ENCODE measurements at regions not wholly inside any gene's neighbourhood (a gene's known extent, or its start where the extent isn't known, plus 50 kb on each side); places are given as distances from the start of the nearest gene placed in this dataset.

DNA sequence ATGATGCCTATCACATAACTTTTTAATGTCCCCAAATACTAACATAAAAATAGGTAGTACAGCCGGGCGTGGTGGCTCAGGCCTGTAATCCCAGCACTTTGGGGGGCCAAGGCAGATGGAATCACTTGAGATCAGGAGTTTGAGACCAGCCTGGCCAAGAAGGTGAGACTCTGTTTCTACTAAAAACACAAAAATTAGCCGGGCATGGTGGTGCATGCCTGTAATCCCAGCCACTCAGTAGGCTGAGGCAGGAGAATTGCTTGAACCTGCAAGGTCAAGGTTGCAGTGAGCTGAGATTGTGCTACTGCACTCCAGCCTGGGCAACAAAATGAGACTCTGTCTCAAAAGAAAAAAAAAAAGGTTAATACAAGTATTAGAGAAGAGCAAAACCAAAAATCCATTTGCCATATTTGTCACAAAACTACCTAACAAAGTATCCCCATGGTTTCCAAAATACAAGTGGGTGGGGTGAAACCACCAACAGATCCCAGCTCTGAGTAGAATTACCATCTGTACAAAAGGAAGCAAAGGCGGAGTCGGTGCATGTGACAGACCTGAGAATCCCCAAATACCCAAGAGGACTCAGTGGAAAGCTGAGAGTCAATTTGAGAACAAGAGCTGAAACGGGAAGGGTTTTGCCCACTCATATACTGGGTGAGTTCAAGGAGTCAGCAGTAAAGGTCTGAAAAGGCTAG lies 113.2 kb downstream of the TOMM20 start:
- no peak for ATAC-seq
- no TSS peak for BruUV-seq (replicated peaks)
- in situ Hi-C loops (cut with HindIII; ENCODE audit: low pct_unique_long_range_greater_than_20kb, low sequenced_read_pairs) (no loop called here), intact Hi-C loops (cut with micrococcal nuclease; ENCODE audit: unreplicated experiment) (no loop called here)
- POLR2A ChIA-PET: no interaction called here
- CTCF ChIA-PET: no interaction called here
- Histone ChIP-seq H3K4me3 (ENCODE audit: low read depth in 2 of 2, low read length in 2 of 2) (no peak overlapping the region), H3K4me1 (ENCODE audit: control insufficient read depth, insufficient read depth, low read length) (peaks cover 15% of the 10 kb centered on the region), H3K36me3 (ENCODE audit: control insufficient read depth, insufficient read depth, low read length) (no peaks in the 10 kb centered on the region), H3K27ac (ENCODE audit: low read length) (peak overlapping the region; percentile 82), H3K9me3 (ENCODE audit: control insufficient read depth, insufficient read depth, low read depth, low read length) (no peaks in the 10 kb centered on the region), H3K27me3 (ENCODE audit: control insufficient read depth, insufficient read depth, low read length) (no peaks in the 10 kb centered on the region)
- TF ChIP-seq POLR2AphosphoS5 (IDR thresholded peaks at IDR 0.05; ENCODE audit: low read depth, low read length) (no peak), SIN3A (IDR thresholded peaks at IDR 0.05; ENCODE audit: borderline replicate concordance, insufficient read depth, low read depth, low read length) (no peak), TCF7L2 (IDR thresholded peaks at IDR 0.05; ENCODE audit: low read depth, low read length) (no peak)
- TF ChIP-seq, protein P1, sequence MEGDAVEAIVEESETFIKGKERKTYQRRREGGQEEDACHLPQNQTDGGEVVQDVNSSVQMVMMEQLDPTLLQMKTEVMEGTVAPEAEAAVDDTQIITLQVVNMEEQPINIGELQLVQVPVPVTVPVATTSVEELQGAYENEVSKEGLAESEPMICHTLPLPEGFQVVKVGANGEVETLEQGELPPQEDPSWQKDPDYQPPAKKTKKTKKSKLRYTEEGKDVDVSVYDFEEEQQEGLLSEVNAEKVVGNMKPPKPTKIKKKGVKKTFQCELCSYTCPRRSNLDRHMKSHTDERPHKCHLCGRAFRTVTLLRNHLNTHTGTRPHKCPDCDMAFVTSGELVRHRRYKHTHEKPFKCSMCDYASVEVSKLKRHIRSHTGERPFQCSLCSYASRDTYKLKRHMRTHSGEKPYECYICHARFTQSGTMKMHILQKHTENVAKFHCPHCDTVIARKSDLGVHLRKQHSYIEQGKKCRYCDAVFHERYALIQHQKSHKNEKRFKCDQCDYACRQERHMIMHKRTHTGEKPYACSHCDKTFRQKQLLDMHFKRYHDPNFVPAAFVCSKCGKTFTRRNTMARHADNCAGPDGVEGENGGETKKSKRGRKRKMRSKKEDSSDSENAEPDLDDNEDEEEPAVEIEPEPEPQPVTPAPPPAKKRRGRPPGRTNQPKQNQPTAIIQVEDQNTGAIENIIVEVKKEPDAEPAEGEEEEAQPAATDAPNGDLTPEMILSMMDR (IDR thresholded peaks at IDR 0.05): no peak
- TF ChIP-seq, protein P2, sequence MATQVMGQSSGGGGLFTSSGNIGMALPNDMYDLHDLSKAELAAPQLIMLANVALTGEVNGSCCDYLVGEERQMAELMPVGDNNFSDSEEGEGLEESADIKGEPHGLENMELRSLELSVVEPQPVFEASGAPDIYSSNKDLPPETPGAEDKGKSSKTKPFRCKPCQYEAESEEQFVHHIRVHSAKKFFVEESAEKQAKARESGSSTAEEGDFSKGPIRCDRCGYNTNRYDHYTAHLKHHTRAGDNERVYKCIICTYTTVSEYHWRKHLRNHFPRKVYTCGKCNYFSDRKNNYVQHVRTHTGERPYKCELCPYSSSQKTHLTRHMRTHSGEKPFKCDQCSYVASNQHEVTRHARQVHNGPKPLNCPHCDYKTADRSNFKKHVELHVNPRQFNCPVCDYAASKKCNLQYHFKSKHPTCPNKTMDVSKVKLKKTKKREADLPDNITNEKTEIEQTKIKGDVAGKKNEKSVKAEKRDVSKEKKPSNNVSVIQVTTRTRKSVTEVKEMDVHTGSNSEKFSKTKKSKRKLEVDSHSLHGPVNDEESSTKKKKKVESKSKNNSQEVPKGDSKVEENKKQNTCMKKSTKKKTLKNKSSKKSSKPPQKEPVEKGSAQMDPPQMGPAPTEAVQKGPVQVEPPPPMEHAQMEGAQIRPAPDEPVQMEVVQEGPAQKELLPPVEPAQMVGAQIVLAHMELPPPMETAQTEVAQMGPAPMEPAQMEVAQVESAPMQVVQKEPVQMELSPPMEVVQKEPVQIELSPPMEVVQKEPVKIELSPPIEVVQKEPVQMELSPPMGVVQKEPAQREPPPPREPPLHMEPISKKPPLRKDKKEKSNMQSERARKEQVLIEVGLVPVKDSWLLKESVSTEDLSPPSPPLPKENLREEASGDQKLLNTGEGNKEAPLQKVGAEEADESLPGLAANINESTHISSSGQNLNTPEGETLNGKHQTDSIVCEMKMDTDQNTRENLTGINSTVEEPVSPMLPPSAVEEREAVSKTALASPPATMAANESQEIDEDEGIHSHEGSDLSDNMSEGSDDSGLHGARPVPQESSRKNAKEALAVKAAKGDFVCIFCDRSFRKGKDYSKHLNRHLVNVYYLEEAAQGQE (IDR thresholded peaks at IDR 0.05; ENCODE audit: insufficient read depth in 1 of 2, low read depth in 2 of 2, low read length in 1 of 2): no peak
- DNase-seq (ENCODE audit: low read depth, low spot score): no peak

DNA sequence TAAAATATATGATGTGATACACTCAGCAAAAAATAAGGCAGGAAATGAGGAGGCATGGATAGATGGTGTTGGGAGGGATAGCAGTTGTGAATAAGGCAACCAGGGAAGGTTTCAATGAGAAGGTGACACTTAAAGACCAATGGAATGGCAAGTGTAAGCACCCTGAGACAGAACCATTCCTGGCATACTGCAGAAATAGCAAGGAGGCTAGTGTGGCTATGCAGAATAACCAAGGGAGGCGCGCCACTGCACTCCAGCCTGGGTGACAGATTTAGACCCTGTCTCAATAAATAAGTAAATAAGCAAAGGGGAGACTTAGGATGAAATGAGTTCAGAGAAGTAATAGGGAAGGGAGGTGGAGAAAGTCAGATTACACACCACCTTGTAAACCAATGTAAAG lies 113.9 kb downstream of the TOMM20 start:
- H3K27ac ChIP-seq (ENCODE audit: low read length): peak overlapping the region; percentile 31; the same call in 1 of the 2 replicates
- intact Hi-C loops (cut with micrococcal nuclease; ENCODE audit: unreplicated experiment) (no loop called here), in situ Hi-C loops (cut with HindIII; ENCODE audit: low pct_unique_long_range_greater_than_20kb, low sequenced_read_pairs) (no loop called here)
- no peaks in the 10 kb centered on the region for H3K36me3 ChIP-seq (ENCODE audit: control insufficient read depth, insufficient read depth, low read length)
- no peaks in the 10 kb centered on the region for H3K9me3 ChIP-seq (ENCODE audit: control insufficient read depth, insufficient read depth, low read depth, low read length)
- H3K4me3 ChIP-seq (ENCODE audit: low read depth in 2 of 2, low read length in 2 of 2): no peak overlapping the region
- POLR2A ChIA-PET: no interaction called here
- no peak for TF ChIP-seq POLR2AphosphoS5 (IDR thresholded peaks at IDR 0.05; ENCODE audit: low read depth, low read length)
- TF ChIP-seq, protein P1 (IDR thresholded peaks at IDR 0.05): no peak
- TF ChIP-seq TCF7L2 (IDR thresholded peaks at IDR 0.05; ENCODE audit: low read depth, low read length): no peak
- TF ChIP-seq, protein P2 (IDR thresholded peaks at IDR 0.05; ENCODE audit: insufficient read depth in 1 of 2, low read depth in 2 of 2, low read length in 1 of 2): no peak
- no peak for TF ChIP-seq SIN3A (IDR thresholded peaks at IDR 0.05; ENCODE audit: borderline replicate concordance, insufficient read depth, low read depth, low read length)
- DNase-seq (ENCODE audit: low read depth, low spot score) (no peak), ATAC-seq (no peak)
- no peaks in the 10 kb centered on the region for H3K27me3 ChIP-seq (ENCODE audit: control insufficient read depth, insufficient read depth, low read length)
- CTCF ChIA-PET: no interaction called here
- peaks cover 15% of the 10 kb centered on the region for H3K4me1 ChIP-seq (ENCODE audit: control insufficient read depth, insufficient read depth, low read length)
- no TSS peak for BruUV-seq (replicated peaks)

All from Panc1 (cell line).